GOT3 (cell line): ENCODE measurements at regions not wholly inside any gene's neighbourhood (a gene's known extent, or its start where the extent isn't known, plus 50 kb on each side); places are given as distances from the start of the nearest gene placed in this dataset.

ENCODE experiments used
- DNase-seq: peaks from one replicate; lab custom pipeline; 2025; ENCODE audit warnings: mixed read lengths; lab: John Stamatoyannopoulos, UW

DNA sequence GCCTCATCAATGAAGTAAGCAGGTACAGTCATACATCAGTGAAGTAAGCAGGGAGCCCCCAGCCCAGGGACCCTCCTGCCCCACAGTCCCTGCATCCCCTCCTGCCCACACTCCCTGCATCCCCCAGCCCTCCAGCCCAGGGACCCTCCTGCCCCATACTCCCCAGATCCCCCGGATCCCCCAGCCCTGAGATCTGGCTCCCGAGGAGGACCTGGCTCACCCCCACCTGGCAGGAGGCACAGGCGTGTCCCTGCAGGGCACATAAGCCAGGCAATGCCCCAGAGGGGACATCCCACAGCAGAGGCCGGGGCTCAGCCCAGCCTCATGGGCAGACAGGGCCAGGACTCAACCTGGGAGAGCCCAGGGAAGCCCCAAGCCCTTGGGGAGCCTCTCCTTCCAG, 53.6 kb upstream of the TPM4 start:
- no peak for DNase-seq

DNA sequence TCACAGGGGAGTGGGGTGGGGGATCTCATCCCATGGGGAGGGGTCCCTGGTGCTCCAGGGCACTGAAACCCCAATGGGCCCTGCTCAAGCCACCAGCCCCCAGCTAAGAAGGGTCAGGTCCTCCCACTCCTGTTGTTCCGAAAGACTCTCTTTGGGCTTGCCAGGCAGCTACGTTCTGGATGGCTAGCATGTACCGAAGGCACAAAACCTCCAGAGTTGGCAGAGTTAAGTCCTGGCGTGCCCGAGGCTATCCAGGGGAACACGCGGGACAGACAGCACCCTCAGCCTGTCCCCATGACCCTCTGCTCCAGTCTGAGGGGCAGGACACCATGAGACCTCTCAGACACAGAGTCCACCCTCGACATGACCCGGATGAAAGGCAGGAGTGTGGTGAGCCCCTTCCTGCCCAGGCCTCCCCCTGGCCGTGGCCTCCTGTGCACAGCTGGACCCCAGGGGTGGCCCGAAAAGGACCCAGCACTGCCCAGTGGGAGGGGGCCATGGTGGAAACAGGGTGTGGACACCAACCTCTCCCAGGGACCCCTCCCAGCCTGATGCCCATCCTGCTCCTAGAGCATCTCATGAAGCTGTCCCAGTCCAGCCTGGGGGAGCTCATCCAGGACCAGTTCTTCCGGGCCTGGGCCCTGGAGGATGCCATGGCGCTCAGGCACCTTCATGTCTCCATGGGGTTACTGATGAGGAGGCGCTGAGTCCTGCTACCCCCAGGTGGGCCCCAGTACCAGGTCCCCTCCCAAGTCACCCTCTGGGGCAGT, 53.0 kb upstream of the TPM4 start:
- DNase-seq = no peak

DNA sequence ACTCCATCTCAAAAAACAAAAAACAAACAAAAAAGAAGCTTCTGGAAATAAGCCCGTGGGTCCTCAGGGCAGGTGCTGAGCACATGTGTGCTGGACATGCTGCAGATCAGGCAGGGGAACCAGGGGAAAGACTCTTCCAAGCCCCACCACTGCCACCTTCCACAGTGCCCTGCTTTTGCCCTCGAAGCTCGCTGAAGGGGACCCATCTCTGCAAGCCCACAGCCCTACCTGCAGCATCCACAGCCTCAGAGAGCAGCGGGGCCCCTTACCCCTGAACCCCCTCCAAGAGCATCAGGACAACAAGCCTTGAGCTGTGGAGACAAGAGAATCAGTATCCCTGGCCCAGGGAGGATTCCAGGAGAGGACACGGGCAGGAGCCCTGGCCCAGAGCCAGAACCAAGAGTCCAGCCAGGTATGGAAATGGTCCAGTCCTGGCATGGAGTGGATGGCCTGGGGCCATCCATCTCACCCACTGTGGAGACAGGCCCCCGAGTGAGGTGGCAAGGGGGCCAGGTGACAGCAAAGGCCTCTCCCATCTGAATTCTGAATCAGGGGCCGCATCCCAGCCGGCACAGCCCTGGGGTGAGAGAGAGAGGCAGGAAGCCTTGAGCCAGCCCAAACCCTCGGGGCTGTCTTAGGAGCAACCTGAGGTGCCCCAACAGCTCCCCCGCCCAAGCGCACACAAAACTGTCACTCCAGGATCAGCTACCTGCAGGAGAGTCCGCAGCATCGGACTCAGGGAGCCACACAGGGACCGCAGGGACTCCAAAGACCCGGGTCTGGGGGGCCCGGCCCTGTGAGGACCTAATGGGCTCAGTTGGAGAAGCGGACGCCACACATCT, 51.8 kb upstream of the TPM4 start:
- DNase-seq = no peak

DNA sequence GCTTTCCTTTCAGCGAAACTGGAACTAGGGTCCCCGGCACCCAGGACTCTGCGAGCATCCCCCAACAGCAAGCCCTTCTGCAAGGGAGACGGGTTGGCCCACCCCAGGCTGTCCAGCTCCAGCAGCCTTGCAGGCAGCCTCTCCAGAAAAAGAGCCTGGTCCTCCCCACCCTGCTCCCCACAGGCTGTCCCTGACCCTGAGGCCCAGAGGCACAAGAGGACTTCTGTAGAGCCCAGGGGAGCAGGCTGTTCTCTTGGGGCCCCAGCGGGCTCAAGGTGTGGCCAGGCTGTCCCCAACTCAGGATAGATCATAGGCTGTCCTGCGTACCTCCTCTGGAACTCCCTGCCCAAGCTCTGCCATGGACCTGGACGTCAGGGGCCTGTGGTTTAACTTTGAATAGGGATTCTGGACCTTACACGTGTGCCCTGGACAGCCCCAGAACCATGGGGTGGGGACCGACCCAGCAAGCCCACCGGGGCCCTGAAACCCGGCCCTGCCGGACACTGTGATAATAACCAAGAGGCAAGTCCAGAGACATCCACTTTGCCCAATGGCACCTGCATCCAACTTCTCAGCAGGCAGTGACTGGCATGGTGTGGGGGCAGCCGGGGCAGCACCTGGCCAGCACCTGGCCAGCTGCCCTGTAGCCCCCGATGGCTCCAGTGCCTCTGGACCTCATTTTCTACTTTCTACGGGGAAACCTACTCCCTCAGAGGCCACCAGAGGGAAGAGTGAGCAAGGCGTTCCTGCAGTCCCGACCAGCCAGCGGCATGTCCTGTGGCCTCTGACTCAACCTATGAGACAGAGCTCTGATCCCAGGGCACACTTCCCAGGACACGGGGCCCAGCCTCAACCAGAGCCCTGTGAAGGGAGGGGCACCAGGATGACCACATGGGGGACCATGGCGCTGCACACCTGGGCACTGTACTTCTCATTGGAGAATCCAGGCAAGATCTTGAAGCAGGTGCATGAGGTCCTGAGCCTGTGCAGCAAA, 50.9 kb upstream of the TPM4 start:
- DNase-seq = peak; percentile 55

DNA sequence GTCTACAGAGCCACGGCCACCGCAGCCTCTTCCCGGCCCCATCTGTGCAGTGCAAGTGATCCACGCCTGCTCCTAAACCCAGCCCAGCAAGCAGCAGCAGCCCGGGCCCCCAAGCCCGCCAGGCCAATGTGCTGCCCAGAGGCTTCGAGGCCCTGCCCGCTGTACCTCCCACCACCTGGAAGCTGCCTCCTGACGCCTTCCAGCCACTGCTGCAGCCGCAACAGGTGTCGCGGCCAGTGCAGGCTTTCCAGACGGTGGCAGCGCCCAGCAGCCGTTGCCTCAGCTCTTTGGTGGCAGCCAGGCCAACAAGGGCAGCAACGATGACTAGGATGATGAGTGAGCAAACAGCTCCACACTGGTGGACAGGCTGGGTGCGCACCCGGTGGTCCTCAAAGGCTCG, 50.2 kb upstream of the TPM4 start:
- no peak for DNase-seq
